GM19438 (cell line): ENCODE measurements at regions not wholly inside any gene's neighbourhood (a gene's known extent, or its start where the extent isn't known, plus 50 kb on each side); places are given as distances from the start of the nearest gene placed in this dataset.

ENCODE experiments used
- ATAC-seq: cut with Tn5 transposase; IDR thresholded peaks from one replicate; pipeline ENCODE4 v1.9.1; 2021; ENCODE audit warnings: low read depth; ENCODE audit not compliant: unreplicated experiment

- peak; percentile 84 for ATAC-seq
Measured at GRCh38 chr11:10933455-10934292, 75.8 kb upstream of the ZBED5 start.

- ATAC-seq = no peak
Measured at GRCh38 chr11:10932976-10933375, 75.1 kb upstream of the ZBED5 start.

- no peak for ATAC-seq
Measured at GRCh38 chr11:10931761-10932670, 74.2 kb upstream of the ZBED5 start.

GRCh38 chr11:10930972-10931760 lies 73.3 kb upstream of the ZBED5 start:
- ATAC-seq = no peak

- ATAC-seq = no peak
Measured at GRCh38 chr11:10930224-10930971, 72.5 kb upstream of the ZBED5 start.

GRCh38 chr11:10927538-10927937 lies 69.7 kb upstream of the ZBED5 start:
- ATAC-seq = no peak

GRCh38 chr11:10926801-10927211 lies 69.0 kb upstream of the ZBED5 start:
- no peak for ATAC-seq

- no peak for ATAC-seq
Measured at GRCh38 chr11:10925149-10925926, 67.5 kb upstream of the ZBED5 start.

GRCh38 chr11:10923882-10924281 lies 66.0 kb upstream of the ZBED5 start:
- no peak for ATAC-seq

- ATAC-seq = no peak
Measured at GRCh38 chr11:10922892-10923291, 65.0 kb upstream of the ZBED5 start.

- no peak for ATAC-seq
Measured at GRCh38 chr11:10920875-10921274, 63.0 kb upstream of the ZBED5 start.

GRCh38 chr11:10920205-10920604 lies 62.4 kb upstream of the ZBED5 start:
- no peak for ATAC-seq

GRCh38 chr11:10918698-10919097 lies 60.8 kb upstream of the ZBED5 start:
- no peak for ATAC-seq

GRCh38 chr11:10918275-10918674 lies 60.4 kb upstream of the ZBED5 start:
- ATAC-seq = no peak

- no peak for ATAC-seq
Measured at GRCh38 chr11:10917802-10918201, 59.9 kb upstream of the ZBED5 start.

- no peak for ATAC-seq
Measured at GRCh38 chr11:10916665-10917064, 58.8 kb upstream of the ZBED5 start.

- no peak for ATAC-seq
Measured at GRCh38 chr11:10914050-10914449, 56.2 kb upstream of the ZBED5 start.

GRCh38 chr11:10913075-10913474 lies 55.2 kb upstream of the ZBED5 start:
- ATAC-seq = no peak

GRCh38 chr11:10911907-10912306 lies 54.1 kb upstream of the ZBED5 start:
- ATAC-seq = no peak
